ENCODE measurements at regions not wholly inside any gene's neighbourhood (a gene's known extent, or its start where the extent isn't known, plus 50 kb on each side); places are given as distances from the start of the nearest gene placed in this dataset.

- no peak for TF ChIP-seq EZH2phosphoT487 (IDR thresholded peaks at IDR 0.05; ENCODE audit: low read length)
- no peak for TF ChIP-seq CTCF (IDR thresholded peaks at IDR 0.05; ENCODE audit: low read length)
- TF ChIP-seq EZH2 (optimal IDR thresholded peaks at IDR 0.05; ENCODE audit: low read depth, low read length) = no peak
Observed at GRCh38 chr19:56917998-56918397, 77.5 kb upstream of the PEG3 start.
